ENCODE measurements at regions not wholly inside any gene's neighbourhood (a gene's known extent, or its start where the extent isn't known, plus 50 kb on each side); places are given as distances from the start of the nearest gene placed in this dataset.

GRCh38 chr13:59488436-59488835 is 675.3 kb downstream of the DIAPH3 start:
- TF ChIP-seq CTCF (IDR thresholded peaks at IDR 0.05; ENCODE audit: poor library complexity) (no peak), EZH2phosphoT487 (IDR thresholded peaks at IDR 0.05; ENCODE audit: low read depth, severe bottlenecking, unreplicated experiment) (no peak)

All from hepatocyte (in vitro differentiated cells).